GOT3 (cell line): ENCODE measurements at regions not wholly inside any gene's neighbourhood (a gene's known extent, or its start where the extent isn't known, plus 50 kb on each side); places are given as distances from the start of the nearest gene placed in this dataset.

Experiments
- DNase-seq: peaks from one replicate; lab custom pipeline; 2025; ENCODE audit warnings: mixed read lengths; lab: John Stamatoyannopoulos, UW

DNA sequence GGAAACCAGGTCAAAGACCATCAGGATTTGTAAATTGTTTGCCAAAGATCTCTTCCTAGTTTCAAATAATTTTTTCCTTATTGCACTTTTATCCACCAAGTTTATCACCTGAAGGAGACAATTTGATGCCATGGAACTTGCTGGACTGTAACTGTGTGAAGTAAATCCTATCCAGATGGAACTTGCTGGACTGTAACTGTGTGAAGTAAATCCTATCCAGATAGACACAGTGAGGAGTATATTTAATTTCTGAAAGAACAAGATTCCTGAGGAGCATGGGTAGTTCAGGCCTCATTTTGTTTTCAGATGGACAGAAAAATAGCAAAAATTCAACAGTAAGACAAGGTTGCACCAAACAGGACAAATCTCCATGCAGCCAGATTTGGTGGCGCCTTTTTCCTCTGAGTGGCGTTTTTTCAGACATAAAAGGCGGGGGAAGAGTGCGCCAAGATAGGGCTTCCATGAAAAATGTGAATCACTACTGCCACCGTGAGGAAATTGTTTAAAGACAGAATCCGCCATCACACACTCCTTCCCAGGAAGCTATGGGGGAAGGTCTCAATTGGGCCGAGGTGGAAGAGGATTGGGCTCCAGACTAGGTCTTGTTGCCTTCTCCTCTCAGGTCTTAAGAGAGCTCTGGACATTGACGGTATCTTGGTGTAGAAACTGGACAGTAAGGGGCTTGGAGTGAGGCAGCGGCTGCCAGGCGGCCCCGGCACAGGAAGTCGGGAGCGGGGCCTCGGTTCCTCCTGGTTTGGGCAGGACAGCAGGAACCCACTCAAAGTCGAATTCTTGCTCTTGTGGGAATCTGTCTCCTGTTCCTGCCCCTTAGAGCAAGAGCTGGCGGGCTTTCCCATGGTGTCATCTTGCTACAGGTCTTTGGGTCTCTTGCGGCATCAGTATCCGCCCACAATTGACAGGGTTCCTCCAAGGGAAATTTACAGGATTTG lies 234.7 kb downstream of the OR13H1 start:
- no peak for DNase-seq

DNA sequence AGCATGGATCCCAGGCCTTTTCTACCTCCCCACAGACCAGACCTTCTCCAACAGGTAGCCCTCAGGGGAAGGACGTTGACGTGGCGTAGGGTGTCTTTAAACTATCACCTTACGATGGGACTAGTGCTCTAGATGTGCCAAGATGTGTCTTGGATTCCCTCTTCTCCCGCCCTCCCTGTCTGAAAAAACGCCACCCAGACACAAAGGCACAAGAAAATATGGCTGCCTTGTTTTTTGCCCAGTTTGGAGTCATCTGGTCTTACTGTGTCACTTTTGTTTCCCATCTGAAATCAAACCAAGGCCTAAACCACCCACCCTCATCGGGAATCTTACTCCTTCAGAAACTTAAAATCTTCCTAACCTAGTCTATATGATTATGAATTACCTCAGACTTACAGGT lies 235.4 kb downstream of the OR13H1 start:
- no peak for DNase-seq

DNA sequence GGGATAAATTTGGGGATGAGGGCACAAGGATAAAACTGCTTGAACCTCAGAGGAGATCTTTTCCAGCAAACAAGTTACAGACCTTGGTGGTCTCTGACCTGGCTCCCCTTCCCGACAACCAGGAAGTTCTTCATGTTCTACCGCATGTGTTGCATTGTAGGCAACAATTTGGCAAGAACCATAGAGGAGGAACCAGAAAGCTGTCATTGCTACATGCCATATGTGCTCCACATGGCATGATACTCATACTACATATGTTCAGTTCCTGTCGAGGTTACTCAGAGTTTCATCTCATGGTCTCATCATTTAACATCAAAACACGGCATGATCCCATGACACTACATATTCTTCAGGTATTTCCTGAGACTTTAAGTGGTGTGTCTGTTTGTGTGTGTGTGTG lies 235.9 kb downstream of the OR13H1 start:
- DNase-seq = no peak

DNA sequence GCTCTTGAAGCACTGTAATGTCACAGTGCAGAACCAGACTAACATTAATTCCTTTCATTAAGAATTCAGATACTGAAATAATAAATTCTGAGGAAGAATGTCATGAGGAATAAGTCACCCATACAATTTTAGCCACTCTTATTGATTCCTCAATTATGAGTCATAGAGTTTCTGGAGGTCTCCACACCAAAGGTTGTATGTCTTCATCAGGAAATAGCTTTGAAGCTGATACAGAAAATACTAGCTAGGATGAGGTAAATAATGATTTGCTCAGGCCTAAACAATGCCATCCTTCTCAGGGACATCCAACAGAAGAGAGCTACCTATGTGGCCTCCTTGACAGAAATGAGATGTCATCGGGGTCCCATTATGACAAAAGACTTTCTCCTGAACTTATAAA lies 238.8 kb downstream of the OR13H1 start:
- DNase-seq = no peak

DNA sequence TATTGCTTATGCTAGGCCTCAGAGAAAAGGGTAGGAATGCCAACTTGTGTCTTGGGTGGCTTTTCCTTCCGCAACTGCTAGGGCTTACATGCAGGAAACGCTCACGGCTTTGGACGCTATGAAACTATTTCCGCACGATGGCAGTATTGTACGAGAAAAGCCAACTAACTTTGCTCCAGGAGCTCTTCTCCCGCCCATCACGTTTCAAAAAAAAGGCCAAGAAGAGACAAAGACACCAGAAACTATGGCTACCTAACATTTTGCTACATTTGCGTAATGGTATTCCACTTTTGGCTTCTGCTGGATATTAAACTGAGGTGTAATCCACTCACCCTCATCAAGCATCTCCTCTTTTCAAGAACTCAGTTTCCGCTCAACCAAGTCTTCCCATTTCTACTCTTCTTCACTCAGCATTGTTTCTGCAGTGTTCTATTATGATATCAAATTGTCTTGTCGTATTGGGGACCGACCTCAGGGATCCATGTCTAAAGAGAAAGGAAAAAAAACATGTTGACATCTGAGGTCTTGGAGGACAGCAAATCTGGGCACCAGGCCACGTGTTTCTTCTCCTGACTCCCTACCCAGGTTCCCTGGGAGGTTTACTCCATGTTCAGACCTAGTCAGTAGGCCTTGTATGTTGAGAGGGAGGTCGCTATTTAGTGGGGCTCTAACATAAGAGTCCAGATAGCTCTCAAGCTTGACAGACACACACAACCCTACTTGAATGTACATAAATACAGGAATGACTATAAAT lies 239.4 kb upstream of the STK26 start:
- no peak for DNase-seq

DNA sequence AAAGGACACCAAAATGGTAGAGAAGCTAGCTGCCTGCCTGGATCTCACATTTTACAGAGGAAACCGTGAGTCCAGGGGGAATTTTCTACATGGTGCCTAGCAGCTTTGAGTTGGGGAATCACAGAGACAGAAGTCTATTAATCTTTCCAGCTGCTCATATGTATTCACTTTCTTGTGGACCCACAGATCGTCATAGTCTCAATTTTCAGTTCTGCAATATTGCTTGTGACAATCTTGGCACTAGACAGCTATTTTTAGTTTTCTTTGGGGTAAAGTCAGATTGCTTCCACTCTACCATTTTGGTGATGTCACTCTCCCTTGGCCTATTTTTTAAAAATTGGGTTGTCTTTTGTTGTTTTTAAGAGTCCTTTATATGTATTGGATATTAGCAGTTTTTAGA lies 233.4 kb upstream of the STK26 start:
- no peak for DNase-seq

DNA sequence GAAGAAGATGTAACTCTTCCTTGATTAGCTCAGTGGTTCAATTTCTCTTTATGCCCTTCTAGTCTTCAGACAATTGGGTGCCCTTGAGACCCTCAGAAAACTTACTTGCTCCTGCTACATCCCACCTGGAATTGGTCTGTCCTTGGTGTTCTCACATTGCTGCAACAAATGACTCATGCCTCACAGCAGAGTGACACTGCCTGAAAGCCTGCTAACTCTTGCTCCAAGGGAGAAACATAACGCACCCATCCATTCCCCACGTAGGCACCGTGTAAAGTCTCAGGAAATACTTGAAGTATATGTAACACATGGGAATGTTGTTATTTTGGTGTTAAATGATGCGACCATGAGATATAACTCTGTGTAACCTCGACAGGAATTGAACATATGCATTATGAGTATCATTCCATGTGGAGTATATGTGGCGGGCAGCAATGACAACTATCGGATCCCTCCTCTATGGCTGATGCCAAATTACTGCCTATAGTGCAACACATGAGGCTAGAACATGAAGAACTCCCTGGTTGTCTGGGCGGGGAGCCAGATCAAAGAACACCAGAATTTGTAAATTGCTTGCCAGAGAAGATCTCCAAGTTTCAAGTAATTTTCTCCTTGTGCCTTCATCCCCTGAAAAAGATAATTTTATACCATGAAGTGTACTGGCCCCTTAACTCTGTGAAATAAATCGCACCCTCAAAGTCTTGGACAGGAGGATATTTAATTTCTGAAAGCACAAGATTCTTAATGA lies 231.3 kb upstream of the STK26 start:
- DNase-seq = no peak

DNA sequence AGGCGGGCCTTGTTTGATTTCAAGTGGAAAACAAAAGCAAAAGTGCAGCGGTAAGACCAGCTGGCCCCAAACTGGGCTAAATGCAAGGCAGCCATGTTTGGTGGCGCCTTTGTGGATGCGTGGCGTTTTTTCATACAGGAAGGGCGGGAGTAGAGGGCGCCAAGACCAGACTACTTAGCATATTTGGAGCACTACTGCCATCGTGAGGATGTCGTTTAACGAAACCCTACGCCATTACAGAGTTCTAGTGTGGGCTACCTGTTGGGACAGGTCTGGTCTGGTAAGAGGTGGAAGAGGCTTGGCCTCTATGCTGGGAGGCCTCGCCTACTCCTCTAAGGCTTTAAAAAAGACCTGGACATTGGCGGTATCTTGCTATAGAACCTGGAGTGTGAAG lies 230.7 kb upstream of the STK26 start:
- no peak for DNase-seq

DNA sequence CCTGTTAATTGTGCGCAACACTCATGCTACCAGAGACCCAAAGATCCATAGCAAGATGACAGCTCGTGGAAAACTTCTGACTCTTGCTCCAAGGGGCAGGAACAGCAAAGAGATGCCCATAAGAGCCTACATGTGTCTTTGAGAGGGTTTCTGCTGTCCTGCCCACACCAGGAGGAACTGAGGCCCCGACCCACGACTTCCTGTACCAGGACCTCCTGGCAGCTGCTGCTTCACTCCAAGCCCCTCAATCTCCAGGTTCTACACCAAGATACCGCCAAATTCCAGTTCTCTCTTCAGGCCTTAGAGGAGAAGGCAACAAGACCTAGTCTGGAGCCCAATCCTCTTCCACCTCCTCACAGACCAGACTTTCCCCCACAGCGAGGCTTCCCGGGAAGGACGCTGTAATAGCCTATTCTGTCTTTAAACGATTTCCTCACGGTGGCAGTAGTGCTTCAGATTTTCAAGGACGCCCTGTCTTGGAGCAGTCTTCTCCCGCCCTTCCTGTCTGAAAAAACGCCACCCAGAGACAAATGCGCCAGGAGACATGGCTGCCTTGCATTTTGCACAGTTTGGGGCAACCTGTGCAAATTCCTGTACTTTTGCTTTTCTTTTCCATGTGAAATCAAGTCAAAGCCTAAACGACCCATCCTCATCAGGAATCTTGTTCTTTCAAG lies 230.2 kb upstream of the STK26 start:
- peak; percentile 32 for DNase-seq

DNA sequence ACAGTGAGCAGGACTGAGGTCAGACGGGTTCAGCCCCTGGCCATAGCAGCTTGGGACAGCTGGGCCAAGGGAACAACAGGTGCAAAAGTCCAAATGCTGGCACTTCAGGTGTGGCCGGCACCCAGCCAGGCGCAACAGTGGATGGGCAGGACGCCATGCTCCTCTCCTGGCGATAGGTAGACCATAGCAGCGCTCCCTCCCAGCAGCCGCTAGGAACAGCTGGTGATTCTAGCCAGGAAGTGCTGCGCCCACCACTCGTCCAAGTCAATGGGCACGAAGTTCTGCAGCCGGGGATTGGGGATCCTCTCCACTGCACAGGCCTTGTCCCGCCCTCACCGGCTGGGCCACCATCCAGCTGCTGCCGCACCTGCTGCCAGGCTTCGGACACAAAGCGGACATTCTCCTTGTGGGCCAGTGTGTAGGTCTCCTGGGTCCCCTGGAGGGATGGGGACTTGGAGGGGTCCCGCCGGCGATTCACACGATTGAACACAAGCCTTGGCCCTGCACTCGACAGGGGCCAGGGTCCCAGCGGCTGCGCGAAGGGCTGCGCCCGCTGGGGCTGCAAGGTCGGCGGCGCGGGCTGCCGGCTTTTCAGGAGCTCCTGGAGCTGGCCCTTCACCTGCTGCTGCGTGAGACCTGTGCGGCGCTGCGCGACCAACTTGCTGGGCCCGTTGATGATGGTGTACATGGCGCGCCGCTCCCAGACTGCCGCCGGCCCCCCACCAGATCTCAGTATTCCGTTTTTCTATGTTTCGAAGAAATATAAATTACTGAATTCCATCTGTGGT lies 227.5 kb upstream of the STK26 start:
- DNase-seq = no peak

DNA sequence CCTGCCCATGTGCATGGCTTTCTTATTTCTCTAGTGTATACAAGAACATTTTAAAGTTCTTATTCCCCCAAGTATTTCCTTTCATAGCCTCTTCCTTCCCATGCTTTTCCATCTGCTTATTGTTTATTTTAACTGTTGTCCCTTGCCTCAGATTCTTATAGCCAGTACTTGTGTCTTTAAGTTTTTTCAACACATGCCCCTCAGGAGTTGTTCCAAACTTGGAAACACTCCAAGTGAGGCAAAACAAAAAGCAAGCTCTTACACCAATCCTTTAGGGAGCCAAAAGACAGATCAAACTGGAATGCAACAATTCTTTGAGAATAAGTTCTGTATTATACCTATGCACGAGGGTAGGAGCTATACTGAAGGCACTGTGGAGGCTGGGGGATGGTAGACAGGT lies 222.0 kb upstream of the STK26 start:
- no peak for DNase-seq

DNA sequence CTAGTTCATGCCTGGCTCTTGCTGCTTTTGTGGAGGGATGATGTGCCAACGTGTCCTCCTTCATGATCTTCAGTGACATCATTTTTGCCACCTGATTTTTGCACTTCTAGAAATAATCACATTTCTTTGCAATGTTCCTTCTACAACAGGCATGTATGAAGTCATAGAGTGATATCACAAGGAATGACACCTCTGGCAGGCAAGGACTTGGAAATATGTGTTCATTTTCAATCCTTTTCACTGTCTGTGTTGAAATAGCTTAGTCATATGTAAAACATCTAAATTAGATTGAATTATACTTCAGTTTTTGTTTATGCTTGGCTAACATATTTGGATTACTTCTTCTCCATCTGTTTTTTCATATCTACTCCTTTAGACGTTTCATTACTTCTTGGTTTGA lies 221.2 kb upstream of the STK26 start:
- no peak for DNase-seq

DNA sequence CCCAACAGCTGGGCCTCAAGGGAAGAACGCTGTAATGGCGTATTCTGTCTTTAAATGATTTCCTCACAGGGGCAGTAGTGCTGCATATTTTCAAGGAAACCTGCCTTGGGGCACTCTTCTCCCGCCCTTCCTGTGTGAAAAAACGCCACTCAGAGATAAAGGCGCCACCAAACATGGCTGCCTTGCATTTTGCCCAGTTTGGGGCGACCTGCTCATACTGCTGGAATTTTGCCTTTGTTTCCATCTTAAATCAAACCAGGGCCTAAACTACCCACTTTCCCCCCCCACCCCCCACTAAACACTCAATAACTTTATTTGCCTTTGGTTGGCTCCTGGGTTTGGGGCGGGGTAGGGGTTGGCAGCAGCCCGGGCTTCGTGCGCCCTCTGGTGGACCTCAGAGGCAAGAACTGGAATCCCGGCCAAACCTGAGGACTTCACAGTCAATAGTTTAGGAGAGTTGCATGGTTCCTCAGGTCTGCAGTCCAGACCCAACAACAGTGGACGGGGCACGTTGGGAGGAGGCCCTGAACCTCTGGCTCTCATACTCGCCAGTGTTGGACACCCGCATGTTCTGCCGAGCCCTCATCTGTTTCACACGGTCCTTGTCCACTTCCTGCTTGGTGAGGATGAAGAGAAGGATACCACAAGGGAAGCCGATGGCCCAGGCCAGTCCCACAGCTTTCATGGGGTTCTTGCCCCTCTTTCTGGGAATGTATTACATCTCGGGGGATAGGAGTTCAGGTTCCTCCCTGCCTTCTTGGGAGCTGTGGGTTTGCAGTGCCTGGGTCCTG lies 220.1 kb upstream of the STK26 start:
- DNase-seq = no peak

DNA sequence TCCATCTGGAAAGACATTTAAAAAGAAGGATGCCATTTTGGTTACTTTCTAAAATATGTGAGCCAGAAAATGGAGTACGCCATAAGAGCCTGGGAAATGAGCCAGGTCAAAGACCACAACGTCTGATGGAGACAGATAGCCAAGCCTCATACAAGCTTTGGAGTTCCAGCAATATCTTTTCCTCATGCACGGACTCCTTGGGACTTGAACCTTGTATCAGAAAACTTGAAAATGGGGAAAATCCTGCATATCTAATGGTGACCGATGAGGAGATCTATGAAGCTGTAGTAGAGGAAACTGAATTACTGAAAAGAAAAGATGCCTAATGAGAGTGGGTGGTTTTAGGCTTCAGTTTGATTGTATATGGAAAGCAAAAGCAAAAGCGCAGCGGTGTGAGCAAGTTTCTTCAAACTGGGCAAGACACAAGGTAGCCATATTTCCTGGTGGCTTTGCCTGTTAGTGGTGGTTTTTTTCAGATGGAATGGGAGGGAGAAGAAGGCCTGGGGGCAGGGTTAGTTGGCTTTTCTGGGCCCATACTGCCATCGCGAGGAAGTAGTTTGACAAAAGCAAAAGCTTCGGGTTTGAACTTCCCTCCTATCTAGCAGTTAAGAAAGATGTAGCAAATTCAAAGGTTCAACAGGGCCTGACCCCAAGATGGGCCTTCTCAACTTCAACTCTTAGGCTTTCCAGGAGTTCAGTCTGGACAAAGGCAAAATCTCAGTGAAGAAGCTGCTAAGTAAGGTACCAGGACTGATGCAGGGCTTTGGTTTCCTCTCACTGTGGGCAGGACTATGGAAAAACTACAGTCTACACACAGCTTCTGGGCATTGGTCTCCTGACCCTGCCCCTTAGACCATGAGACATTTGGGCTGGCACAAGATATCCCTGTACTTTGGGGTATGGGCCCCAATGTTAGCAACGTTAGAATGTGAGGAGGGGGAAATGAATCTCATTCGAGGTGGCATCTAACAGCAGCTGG lies 210.0 kb upstream of the STK26 start:
- no peak for DNase-seq

DNA sequence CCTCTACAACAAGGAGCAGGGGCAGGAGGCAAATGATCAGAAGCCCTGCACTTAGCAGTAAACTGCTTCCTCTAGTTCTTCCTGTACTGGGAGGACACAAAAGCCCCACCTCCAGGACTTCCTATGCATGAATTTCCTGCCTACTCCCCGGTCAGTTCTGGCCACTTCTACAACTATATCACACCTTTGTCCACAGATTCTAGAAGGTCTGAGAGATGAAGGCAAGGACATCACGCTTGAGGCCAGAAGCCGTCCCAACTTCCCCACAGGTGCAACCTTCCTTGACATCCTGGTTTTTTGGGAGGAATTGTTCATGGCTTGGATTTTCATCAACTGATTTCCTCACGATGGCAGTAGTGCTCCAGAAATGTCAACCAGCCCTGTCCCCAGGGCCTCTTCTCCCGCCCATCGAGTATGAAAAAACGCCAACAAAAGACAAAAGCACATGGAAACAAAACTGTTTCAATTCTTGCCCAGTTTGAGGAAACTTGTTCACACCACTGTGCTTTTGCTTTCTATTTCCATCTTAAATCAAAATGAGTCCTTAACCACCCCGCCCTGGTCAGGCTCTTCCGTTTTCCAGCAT lies 206.5 kb upstream of the STK26 start:
- DNase-seq = peak; percentile 8

DNA sequence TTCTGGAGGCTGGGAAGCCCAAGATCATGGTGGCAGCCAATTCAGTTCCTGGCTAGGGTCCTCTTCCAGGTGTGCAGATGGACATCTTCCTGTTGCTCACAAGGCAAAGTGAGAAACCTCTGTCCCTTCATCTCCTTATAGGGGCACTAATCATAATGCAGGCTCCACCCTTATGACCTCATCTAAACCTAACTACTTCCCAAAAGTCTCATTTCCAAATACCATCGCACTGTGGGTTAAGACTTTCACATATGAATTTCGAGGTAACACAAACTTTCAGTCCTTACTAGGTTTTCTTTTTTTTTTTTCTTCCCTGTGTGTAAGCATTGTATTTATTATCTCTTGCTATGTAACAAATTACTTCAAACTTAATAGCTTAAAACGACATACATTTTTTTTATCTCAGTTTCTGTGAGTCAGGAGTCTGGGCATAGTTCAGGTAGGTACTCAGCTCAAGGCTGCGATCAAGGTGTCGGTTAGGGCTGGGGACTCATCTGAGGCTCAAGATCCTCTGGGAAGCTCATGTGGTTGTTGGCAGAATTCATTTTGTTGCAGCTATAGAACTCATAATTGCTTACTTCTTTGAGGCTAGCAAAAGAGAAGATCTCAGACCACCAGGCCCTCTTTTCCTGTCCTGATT lies 204.7 kb upstream of the STK26 start:
- no peak for DNase-seq

DNA sequence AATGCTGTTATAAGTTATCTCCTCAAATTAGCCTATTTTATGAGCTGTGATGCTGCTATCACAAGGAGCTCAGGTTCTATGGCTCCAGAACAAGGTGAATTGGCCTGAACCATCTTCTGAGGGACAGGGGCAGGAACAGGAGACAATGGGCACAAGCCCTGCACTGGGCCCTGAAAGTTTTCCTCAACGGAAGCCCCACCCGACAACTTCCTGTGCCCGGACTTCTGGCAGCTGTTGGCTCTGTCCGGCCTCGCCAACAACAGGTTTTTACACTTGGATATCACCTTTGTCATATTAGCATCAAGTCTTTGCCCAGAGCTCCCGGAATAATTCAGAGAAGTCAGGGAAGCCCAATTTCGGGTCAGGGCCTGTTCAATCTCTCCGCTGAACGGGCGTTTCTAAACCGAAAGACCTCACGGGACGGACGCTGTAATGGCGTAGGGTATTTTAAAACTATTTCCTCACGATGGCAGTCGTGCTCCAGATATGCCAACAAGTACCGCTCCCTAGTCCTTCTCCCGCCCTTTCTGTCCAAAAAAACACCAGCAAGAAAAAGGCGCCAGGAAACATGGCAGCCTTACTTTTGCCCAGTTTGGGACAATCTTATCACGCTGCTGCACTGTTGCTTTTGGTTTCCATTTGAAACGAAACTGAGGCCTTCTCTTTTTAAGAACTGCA lies 201.0 kb upstream of the STK26 start:
- no peak for DNase-seq

DNA sequence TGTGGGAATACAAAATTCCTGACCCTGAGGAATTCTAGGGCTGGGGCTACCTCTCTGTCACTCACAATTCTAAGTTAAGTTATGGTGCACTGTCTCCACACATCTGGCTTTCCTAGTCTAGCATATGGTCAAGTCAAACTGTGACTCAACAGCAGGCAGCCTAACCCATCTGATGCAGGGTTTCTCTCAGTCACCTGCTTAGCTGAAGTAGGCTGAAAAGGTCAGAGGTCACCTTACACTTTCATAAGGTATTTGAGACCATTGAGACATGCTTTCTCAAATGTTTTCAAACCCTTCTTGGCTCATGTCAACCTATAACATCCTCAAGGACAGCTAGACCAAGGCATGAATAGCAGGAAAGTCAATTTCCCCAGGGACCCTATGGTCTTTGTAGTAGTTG lies 196.5 kb upstream of the STK26 start:
- no peak for DNase-seq
